ENCODE measurements at regions not wholly inside any gene's neighbourhood (a gene's known extent, or its start where the extent isn't known, plus 50 kb on each side); places are given as distances from the start of the nearest gene placed in this dataset.
"Not testable (repeated sequence)": the region's sequence is repeated elsewhere in the genome, so short reads cannot be mapped to it uniquely, and the experiment has no call there.

DNA sequence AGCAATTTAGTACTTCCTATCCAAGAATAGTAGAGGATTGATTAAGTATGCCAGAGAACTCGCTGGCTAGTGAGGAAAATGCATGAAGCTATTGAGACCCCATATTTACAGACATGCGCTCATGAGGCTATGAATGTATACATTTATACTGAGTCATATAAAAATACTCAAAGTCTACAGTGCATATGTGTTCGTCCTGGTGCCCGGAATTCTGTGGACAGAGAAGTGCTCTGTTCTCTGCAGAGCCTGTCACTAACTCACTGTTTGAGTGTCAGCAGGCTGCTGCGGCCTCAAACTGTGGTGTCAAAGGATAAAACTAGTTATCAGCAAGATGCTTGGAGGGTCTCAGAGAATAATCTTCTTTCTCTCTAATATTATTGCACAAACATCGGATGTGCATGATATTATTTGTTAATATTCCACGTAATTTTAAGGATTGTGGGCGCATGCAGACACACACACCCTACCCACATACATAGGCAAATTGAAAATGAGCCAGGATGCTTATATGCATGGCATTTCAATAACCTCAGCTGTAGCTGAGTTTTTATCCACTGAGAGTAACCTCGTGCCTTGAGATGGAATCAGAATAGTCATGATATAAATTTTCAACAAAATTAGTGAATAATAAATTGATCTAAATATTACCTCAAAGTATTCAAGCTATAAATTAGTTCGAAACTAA lies 50.0 kb upstream of the TSC22D2 start:
- no peak for DNase-seq

DNA sequence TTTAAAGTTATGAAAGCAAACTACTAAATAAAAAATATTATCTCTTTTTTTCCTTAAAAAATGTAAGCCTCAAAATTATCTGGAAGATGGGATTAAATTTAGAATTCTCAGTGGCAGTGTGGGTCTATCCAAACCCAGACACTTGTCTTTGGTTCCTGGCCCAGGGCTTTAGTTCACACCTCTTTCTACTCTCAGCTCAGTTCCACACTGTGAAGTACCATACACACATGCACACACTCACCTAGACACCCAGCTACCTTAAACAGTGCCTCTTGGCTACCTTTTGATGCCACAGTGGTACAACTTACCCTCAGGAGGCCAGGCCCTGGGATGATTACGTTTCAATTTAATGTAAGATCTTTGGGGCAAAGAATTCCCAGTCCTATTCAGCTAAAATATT lies 51.0 kb upstream of the TSC22D2 start:
- DNase-seq: no peak

DNA sequence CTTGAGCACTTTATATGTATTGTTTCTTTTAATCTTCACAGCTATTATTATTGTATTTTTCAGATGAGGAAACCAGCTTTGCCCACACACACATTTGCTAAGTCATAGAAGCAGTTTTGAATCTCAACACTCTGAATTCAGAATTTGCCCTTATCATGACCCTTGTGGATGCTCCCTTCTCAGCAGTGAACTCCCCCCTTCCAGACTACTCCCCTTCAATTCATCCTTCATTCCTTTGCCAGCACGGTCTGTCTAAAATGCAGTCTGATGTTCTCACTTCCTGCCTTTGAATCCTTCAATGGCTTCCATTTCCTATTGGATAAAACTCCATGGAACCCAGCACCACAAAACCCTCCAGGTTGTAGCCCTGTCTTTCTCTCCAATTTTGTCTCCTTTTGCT lies 52.5 kb upstream of the TSC22D2 start:
- no peak for DNase-seq

DNA sequence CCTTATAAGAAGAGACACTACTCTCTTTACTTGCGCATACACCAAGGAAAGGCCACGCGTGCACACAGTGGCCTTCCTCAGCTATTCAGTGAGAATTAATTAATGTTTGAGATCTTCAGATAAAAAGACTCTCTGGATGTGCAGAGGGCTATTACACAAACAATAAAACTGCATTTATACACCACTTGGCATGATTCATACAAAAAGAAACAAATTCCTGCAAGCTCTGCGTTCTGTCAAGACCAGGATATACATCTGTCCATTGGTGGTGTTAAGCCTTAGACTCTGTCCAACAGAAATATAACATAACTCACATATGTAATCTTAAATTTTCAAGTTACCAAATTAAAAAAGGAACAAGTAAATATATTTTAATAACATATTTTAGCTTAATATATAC lies 55.2 kb upstream of the TSC22D2 start:
- no peak for DNase-seq

DNA sequence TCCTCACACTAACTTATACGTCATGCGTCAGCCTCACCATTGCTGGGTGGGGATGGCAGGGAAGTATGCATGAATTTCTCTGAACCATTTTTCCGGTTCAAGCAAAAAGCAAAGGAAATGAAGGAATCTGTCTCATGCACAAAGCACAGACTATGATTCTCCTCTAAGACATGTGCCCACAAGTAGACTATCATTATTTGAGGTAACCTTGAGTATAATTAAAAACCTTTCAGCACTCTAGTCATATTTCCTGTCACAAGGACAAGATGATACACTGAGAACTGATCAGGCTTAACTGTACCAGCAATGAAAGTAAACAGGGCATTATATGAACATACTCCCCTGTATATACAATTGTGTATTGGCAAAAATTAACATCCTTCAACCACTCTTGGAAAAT lies 56.7 kb upstream of the TSC22D2 start:
- no peak for DNase-seq

DNA sequence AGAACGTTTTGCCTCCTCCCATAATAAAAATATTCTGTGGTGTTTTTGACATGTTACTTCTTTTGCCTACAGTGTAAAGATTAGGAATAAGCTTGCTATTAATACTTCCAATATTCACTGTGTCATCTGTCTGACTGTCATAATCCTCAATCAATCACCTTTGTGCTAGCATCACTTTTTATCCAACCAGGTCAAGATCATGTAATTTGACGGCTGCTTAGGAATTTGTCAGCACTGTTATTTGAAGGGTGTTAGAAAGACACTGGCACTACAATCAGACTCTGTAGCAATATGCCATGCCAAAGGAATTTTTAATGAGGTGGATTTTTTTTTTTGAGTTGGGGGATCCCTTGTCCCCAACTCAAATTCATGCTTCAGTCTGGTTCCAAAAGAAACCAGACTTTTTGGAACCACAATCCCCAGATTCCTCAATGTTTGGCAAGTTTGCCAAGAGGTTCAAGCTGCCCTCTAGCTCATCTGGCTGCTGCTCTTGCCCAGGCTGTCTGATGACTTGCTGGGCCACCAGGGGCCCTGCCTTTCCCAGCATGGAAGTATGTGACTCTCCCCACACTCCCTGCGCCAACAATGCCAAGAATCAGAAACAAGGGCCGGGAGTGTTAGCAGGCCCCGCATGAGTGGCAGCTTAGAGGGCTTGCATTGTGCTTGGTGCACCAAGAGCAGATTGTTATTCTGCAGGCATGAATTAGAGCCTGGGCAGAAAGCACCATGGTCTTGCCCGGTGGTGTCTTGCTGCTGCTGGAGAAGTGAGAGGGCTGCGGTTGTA lies 58.6 kb upstream of the TSC22D2 start:
- DNase-seq: no peak

DNA sequence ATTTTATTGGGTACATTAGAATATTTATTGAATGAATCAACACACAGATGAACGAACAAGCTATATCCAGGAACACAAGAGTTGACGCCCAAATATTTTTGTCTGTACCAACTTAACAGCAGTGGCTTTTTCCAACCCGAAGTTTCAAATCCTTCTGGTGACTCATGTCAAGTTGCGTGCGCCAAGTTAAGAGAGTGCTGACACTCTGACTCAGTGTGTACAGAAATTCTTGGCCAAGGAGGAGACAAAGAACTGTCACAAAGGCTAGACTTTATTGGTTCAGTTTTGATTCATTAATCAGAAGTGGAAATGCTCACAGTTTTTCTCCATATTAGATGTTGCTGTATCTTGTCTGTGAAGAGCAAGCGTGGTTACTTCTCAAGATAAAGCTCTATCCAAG lies 59.6 kb upstream of the TSC22D2 start:
- no peak for DNase-seq

DNA sequence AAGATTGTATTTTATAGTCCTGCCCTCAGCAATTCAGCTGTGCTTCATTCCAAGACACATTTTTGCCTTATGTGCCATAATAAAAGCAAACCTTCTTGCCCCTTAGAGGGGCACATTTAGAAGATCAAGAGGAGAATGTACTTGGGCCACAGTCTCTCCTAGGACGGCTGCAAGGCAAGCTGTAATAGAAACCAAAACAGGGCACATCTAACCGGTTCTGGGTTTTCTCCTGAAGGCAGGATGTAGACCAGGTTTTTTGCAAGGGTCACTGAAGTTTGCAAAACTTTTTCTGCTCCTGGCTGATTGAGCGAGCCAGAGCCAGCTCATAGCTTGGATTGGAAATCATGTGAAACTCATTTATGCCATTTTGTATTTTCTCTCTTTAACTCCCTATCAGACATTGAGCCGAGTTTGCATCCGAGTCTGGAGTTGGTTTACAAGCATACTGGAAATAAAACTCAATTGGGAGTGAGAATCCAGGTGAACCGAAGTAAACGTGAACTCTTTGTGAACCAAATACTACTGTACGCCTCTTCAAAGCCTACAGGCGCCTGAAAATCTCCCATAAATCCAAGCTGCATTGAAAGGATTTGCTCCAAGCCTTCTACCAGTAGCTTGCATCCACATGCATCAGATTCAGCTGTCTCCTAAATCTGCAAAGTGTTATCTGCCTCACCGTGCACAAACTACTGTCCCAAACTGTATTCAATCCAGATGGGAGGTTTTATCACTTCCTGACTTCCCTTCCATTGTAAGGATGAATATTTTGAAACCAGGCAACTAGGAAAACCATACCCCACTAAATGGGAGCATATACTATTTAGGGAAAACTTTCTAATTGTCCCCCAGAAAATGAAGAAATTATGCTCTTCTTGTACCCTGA lies 60.9 kb upstream of the TSC22D2 start:
- no peak for DNase-seq

DNA sequence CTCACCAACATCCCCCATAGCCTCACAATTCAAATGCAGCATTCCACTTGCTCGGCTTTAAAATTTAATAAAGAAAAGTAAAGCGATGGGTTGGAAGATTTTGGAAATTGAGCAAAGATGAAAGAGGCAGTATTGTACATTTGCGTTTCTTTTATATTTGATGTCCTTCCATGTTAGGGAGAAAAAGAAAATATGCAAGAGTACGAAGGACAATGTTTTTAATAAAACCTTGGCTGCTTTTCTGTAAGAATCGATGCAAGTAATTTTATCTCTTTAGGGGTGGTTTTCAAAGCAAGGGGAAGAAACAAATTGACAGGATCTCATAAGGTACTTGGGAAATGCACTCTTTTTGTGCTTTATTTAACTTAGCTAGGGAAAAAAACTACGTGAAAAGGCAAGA lies 61.8 kb upstream of the TSC22D2 start:
- no peak for DNase-seq

DNA sequence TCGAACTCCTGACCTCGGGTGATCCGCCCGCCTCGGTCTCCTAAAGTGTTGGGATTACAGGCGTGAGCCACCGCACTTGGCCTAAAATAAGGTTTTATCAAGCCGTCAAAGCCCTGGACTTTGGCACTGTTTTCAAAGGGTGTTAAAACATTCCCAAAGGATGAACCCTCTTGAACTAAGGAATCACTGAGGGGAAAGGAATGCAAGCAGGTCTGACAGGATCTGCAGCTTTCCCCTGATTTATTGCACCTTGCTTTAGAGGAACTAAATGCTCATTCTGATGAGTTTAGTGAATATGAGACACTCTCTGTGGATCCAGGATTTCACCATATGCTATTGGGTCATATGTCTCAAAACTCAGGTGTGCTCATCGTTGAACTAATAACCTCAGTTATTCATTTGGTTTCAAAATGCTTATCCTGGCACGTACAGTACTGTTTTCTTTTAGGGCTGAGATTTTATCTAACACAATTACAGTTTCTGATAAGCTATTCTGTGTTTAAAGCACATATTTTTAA lies 63.0 kb upstream of the TSC22D2 start:
- DNase-seq: no peak

DNA sequence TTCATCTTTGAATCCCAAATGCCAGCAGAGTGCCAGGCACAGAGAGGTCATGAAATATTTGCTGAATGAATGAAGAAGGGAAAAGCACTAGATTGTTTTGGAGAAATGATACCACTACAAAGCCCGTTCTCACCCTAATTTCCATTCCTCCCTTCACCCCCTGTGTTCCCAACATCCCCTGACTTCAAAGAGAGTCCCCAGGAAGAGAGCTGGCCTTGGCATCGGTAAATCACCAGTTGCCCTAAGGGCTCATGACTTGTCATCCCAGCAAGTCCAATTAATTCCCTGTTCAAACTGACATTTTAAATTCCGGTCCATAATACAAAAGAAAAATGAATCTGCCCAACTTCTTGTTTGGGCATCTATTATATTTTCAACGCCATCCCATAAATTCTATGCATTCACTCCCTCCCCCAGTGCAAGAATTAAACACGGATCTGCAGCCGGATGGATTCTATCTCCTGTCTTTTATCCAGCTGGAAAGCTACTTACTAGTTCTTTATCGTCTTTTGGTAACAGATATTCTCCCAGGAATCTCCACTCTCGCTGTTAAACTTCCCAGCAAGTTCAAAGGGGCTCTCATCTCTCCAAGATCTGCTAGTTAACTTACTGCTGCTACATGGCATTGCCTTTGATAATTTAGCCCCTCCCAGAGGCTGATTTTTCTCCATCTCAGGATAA lies 63.9 kb upstream of the TSC22D2 start:
- no peak for DNase-seq

DNA sequence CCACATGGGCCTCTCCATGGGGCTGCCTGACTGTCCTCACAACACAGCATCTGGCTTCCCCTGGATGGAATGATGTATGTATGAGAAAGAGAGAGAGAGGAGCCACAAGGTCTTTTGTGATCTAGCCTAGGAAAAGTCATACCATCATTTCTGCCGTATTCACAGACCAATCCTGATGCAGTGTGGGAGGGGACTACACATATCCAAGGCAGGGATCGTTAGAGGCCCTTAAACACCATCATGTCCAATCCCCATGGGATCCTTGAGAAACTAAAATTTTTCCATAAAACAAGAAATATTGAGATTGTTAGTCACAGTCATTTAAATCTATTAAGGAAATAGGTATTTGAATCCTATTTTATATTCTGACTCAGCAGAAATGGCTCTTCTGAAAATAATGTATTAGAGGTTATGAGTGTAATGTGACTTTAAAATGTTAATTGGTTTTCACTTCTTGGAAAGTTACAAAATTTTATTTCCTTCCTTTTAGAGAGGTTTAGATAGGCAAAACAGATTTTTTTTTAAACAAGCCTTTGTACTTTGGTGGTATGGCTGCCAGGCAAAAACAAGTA lies 65.1 kb upstream of the TSC22D2 start:
- DNase-seq: no peak

DNA sequence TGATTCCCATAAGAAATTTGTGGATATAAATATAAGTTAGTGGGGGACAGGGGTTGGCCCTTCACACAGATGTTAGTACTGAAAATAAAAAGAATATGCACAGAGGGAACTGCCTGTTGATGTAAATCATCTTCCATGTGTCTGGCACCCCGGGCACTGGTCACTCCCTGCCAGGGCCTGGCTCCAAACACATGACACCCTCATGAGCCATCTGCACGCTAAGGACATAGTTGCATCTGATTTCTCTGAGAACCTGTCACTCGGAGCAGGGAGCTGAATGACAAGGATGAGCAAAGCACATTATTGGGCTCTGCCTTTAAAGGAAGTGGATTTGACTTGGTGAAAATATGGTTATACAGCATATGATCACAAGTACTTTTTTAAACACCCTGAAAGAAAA lies 66.2 kb upstream of the TSC22D2 start:
- DNase-seq: peak in 1 of 2 experiments; percentile 35

DNA sequence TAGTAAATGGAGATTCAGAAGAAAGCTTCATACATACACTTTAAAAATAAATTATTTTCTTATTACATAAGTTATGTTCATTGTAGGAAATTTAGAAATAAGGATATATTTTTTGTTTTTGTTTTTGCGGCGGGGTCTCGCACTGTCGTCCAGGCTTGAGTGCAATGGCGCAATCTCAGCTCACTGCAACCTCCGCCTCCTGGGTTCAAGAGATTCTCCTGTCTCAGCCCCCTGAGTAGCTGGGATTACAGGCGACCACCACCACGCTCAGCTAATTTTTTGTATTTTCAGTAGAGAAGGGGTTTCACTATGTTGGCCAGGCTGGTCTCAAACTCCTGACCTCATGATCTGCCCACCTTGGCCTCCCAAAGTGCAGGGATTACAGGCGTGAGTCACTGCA lies 71.7 kb upstream of the TSC22D2 start:
- not testable (repeated sequence) for DNase-seq

DNA sequence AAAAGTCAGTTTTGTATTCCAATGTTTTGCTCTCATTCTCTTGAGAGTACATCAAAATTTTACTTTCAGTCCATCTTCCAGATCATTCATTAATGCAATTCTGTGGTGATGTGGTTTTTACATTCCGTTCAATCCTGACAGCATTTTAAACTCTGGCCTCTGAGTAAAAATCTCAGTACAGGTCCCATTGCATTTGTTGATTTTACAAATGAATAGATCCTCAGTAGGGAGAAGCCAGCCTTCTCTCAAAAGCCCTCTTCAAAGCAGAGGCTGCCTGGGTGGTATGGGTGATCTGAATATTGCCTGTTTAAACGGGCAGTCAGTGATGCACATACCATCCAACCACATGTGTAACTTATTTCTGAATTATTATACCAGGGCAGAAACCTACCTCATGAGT lies 72.5 kb upstream of the TSC22D2 start:
- DNase-seq: no peak

DNA sequence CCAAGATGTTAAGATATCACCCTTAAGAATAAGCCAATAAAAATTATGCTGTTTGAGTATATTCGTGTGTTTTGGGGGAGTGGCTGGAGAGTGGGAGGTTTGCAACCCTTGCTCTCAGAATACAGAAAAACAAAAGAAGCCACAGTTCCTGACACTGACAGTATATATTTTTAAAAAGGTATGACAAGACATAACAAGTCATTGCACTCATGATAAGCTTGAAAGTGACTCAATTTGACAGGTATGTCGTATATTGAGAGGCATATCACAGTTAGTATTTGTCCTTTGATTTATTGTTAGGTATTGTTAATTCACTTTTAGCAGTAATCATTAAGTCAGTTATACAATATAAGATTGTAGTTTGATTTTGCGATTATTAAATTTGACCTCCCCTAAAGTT lies 73.1 kb upstream of the TSC22D2 start:
- DNase-seq: no peak

DNA sequence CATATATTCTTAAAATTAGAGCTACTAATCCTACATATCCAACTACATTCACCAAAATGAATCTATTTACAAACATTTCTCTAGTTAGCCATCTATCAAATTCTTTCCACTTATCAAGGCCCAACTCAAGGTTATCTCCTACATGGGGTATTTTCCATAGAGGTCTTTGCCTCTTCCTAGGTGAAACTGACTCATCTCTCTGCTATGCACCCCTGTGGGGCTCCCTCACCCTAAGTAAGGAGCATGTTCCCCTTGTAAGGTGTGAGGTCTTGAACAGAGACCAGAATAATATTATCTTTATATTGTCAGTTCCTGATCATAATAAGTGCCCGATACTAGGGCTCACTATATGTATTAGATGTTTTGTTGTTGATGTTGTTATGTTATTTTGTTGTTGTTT lies 74.6 kb upstream of the TSC22D2 start:
- no peak for DNase-seq

DNA sequence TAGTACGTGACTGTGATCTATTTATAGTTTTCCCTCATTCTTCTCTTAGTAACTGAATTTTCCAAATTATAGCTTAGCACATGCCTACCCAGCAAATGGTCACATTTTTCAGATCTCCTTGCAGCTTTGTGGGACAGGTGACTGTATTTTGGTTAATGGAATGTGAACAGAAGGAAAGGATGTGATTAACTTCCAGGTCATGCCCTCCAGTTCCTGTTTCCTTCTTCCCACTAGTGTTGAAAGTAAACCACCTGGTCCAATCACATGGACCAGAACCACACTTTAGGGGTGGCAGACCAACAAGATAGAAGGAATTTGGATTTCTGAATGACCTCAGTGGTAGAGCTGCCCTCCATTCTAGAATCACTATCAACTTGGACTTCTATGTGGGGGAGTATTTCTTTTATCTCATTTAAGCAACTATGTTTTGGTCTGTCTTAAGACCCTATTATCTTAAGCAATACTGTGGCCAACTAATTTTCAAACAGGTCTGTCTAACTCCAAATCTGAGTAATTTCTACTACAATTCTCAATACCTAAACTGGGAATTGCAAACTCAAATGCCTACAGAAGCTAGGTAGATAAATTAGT lies 76.0 kb upstream of the TSC22D2 start:
- DNase-seq: no peak

DNA sequence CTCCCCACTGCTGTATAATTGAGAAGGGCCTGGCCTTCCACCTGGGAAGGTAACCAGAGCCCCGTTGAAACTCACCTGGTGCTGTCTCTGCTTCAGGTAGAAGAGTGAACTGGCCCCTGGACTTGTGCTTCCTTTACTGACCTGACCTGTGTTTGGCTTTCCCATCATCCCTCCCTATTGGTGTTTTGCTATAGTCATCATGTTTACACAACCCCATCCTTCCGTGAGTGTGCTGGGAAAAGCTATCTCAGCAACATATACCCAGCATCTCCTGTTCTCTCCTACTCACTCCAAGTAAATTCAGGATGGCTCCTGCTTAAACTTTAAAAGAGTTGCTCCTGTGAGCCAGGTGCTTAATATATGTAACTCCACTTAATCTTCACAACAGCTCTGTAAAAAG lies 77.2 kb upstream of the TSC22D2 start:
- DNase-seq: no peak

DNA sequence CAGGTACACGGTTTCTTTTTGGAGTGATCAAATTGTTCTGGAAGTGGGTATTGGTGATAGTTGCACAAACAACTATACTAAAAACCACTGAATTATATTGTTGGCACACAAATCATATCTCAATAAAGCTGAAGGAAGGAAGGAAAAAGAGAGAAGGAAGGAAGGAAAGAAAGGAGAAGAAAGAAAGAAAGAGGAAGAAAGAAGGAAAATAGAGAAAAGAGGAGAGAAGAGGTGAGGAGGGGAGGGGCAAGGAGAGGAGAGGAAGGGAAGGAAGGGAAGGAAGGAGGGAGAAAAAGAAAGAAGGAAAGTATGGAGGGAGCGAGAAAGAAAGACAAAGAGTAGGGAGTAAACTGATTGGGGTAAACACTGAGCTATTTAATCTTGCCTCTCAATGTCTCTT lies 77.9 kb upstream of the TSC22D2 start:
- no peak for DNase-seq

DNA sequence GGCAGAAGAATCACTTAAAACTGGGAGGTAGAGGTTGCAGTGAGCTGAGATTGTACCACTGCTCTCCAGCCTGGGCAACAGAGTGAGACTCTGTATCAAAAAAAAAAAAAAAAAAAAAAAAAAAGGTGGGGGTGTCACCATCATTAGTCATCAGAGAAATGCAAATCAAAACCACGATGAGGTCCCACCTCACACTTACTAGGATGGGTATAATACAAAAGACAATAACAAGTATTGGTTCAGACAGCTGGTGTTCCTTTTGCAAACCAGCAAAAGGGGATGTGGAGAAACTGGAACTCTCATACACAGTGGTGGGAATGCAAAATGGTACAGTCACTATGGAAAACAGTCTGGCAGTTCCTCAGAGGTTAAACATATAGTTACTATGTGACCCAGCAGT lies 78.7 kb upstream of the TSC22D2 start:
- no peak for DNase-seq

DNA sequence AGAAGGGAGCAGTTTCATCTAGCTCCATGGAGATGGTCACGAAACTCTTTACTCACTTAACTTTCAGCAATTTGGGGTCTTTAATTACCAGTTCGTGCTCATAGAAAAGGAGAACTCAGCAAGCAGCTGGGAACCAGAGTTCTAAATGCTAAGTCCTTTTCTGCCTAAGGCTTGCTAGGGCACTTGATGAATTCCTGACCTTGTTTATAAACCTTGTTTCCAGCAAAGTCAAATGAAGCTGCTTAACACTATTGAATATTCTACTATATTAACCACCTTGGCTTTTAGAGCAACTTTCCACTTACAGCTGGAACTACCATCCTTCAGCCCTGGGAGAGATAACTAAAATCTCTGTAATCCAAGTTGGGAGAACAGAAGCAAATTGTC lies 79.5 kb upstream of the TSC22D2 start:
- DNase-seq: no peak

Data from NCI-H524 (cell line).